ENCODE measurements at regions not wholly inside any gene's neighbourhood (a gene's known extent, or its start where the extent isn't known, plus 50 kb on each side); places are given as distances from the start of the nearest gene placed in this dataset.

GRCh38 chr1:29642519-29642918 lies 406.2 kb downstream of the PTPRU start:
- TF ChIP-seq CTCF (IDR thresholded peaks at IDR 0.05 in 8 of 11, conservative IDR thresholded peaks at IDR 0.05 in 3 of 11) (no peak), POLR2A (IDR thresholded peaks at IDR 0.05) (no peak)

All from spleen (tissue), 7 donors.